ENCODE measurements at regions not wholly inside any gene's neighbourhood (a gene's known extent, or its start where the extent isn't known, plus 50 kb on each side); places are given as distances from the start of the nearest gene placed in this dataset.

- TF ChIP-seq ZFX (IDR thresholded peaks at IDR 0.05; ENCODE audit: borderline replicate concordance) (no peak), CTCF (IDR thresholded peaks at IDR 0.05) (no peak)
Measured at GRCh38 chr18:52242711-52243110, 97.3 kb upstream of the DCC start.

Data from 22Rv1 (cell line).